GM21528 (cell line): ENCODE measurements at regions not wholly inside any gene's neighbourhood (a gene's known extent, or its start where the extent isn't known, plus 50 kb on each side); places are given as distances from the start of the nearest gene placed in this dataset.
"Not testable (repeated sequence)": the region's sequence is repeated elsewhere in the genome, so short reads cannot be mapped to it uniquely, and the experiment has no call there.

ENCODE experiments used
- ATAC-seq: cut with Tn5 transposase; IDR thresholded peaks from one replicate; pipeline ENCODE4 v1.9.1; 2021; ENCODE audit warnings: mild to moderate bottlenecking, moderate library complexity; ENCODE audit not compliant: unreplicated experiment, low FRiP score

DNA sequence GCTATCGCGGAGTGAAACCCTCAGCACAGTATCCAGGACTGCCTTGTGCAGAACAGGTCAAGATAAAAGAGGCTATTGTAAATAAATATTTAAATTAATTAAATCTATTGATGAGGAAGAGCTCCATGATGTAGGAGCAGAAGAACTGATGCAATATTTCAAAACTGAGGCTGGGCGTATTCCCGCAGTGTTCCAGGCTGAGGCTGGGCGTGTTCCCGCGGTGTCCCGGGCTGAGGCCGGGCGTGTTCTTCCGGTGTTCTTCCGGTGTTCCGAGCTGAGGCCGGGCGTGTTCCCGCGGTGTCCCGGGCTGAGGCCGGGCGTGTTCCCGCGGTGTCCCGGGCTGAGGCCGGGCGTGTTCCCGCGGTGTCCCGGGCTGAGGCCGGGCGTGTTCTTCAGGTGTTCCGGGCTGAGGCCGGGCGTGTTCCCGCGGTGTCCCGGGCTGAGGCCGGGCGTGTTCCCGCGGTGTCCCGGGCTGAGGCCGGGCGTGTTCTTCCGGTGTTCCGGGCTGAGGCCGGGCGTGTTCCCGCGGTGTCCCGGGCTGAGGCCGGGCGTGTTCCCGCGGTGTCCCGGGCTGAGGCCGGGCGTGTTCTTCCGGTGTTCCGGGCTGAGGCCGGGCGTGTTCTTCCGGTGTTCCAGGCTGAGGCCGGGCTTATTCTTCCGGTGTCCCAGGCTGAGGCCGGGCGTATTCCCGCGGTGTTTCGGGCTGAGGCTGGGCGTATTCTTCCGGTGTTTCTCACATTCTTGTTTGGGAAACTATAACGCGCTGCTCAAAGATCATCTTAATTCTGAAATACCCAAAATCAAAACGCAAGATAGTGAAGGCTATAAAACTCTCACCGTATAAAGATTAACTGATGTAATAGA lies 130.1 kb upstream of the FRG1 start:
- not testable (repeated sequence) for ATAC-seq

DNA sequence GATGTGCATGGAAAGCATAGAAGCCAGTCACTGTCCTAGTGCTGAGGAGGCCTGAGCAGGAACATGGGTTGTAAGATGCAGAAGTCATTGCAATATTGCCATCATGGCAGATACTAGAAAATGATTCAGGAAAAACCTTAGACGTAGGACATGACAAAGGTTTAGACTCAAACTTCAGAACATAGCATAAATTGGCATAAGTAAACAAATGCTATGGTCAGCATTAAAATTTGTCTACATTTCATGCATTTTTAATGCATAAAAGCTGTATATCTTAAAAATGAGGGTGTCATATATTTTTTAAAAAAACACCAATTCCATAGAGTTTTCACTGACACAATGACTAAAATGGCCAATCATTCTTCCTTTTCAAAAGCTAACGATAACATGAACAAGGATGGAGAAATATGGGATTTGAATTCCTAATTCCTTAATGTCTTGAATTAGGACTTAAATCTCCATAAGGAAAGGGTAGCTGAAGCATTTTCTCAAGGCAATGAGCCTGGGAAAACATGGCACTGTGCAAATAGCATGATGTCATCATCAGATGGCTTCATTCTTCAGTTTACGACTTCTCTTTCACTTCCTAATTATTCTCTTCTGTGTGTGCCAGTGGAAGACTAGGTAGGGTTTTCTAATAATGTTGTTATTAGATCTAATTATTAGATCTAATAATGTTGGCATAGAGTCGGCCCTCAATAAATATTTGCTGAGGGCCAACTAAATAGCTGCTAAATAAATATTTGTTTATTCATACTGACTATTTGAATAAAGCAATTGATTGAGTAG lies 125.1 kb upstream of the FRG1 start:
- ATAC-seq: no peak

DNA sequence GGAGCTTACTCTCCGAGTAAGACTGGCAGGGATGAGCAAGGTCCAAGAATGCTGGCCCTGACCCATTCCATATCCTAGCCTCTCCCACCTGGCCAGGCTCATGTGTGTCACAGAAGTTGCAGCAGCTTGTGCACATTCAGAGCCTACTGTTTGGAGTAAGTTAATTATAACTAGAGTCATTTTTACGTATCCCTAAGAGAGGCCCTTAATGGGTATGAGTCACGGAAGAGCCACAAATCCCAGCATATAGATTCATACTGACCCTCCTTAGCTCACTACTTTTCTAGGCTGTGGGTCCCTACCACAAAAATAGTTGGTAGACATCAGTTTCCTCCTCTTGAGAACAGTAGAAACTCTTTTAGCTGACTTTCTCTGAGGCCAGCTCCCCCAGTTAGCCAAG lies 118.3 kb upstream of the FRG1 start:
- no peak for ATAC-seq

DNA sequence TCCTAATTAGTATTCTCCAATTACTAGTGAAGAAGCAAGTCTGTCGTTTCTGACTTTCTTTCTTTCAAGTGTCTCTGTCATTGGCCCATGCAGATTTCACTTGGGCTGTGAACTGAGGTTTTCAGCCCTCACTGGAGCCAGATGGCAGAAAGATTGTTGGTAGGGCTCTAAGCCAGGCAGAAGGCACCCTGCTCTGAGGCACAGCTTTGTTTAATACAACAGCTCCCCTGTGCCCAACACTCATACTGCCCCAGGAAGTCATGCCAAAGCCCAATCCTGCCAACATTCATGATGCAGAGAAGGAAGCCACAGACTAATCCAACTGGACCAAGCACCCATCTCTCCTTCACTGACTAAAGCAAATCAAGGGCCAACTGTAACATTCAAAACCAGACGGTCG lies 117.1 kb upstream of the FRG1 start:
- ATAC-seq: no peak

DNA sequence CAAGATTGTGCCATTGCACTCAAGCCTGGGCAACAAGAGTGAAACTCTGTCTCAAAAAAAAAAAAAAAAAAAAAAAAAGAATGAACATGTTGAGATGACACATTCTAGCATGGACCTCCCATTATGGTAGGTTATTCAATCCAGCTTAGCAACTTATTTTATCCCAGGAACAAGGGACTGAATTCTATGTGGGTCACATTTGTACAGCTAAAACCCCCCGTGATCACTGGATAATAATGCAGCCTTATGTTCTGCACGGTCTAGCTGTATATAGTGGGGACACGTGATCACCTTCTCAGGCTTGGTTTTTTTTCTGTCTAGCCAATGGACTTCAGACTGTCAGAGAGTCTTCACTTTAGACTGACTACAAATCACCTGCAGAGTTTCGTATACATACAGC lies 115.2 kb upstream of the FRG1 start:
- no peak for ATAC-seq

DNA sequence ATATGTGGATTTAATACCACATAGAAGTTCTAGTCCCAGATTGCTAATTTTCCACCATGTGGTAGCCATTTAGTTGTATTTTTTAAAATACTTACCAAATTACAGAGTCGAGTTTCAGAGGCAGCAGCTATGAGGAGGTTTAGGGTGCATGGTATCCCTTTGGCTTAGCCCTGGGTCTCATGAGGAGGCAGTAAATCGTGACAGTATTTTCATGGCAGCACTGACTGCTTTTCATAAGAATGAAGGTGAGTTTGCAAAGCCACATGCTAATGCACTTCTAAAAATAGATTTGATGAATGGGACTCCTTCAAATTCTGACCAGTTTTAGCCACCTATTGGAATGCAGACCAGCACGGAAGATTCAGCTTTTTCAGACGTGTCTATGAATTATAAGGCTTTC lies 114.0 kb upstream of the FRG1 start:
- ATAC-seq: no peak

DNA sequence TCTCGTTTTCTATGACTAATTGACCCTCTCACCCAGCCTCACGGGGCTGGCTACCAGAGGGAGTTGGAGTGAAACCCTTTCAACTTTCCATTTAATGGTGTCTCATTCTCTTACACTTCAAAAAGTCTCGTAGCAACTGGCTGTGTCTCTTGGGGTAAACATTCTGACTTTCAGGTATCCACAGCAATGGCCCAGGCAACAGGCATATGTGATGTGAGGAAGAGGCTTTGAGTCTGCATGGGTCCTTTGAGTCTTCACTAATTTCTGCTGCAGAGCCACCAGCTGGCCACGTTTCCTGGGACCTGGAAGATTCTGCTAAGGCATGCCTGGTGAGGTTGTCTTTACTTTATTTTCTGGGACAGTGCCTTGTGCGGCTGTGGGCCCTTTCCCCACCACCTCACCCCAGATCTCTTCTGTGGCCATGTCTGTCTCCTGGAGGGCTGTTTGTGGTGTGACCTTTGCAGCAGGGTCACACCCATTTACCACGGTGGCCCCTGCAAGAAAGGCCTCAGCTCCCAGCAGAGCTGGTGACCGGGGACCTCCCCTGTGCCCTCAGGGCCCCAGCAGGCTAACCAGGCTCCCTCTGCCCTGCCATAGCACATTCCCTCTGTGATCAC lies 112.5 kb upstream of the FRG1 start:
- ATAC-seq: no peak

DNA sequence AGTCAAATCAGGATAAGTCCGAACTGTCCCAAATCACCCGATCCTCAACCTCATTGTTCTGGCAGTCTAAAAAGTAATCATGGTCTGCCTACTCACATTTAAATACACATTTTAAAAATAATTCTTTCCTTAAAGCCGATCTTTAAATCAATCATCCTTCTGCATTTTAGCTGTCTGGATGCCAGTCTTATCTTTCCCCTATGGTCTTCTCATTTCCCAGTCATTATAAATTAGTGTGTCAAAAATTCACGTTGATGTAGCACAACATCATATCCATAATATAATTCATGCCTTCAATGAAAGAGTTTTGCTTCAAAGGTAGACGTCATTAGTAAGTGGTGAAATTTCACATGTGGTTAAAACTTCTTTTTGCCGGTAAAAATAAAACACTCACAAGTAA lies 108.1 kb upstream of the FRG1 start:
- ATAC-seq: no peak

DNA sequence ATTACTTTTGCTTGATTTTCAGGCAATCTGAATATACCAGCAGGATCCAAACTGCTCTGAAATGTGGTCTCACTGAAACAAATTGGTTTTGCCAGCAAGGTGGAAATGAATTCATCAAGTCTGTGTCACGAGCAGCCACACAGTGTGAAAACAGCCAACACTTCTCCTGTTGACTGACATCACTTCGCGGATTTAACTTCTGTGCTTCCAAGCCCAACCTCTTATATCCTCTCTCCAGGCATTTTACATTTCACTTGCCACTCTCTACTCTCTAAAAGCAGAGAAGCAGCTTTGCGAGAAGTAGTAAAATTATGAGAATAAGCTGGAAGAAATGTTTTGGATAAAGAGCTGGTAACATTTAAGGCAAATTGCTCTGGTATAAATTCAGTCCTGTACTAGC lies 106.1 kb upstream of the FRG1 start:
- ATAC-seq: no peak

DNA sequence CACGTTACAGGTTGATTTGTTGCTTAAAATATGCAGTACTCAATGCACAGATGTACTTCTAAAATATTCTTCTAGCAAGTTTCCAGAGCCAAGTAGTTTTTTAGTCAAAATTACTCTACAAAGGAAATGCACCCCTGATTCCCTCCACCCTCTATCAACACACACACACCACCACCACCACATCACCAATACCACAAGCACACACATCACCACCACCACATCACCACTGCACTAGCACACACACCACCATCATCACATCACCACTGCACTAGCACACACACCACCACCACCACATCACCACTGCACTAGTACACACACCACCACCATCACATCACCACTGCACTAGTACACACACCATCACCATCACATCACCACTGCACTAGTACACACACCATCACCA lies 105.2 kb upstream of the FRG1 start:
- ATAC-seq: no peak

DNA sequence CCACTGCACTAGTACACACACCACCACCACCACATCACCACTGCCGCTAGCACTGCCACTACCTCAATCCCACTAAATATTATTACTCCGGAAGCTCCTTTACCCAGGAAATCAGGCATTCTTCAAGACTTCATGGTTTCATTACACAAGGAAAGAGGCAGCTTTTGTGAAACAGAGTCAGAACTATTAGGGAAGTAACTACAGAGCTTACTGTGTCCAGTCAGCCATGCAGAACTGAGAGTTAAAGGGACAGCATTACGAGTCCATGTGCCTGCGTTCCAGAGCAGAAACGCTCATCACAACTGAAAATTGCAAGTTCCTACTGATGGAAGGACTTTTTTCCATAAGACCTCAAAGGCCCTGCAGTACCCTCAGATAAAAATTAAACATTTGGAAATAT lies 103.2 kb upstream of the FRG1 start:
- ATAC-seq: no peak

DNA sequence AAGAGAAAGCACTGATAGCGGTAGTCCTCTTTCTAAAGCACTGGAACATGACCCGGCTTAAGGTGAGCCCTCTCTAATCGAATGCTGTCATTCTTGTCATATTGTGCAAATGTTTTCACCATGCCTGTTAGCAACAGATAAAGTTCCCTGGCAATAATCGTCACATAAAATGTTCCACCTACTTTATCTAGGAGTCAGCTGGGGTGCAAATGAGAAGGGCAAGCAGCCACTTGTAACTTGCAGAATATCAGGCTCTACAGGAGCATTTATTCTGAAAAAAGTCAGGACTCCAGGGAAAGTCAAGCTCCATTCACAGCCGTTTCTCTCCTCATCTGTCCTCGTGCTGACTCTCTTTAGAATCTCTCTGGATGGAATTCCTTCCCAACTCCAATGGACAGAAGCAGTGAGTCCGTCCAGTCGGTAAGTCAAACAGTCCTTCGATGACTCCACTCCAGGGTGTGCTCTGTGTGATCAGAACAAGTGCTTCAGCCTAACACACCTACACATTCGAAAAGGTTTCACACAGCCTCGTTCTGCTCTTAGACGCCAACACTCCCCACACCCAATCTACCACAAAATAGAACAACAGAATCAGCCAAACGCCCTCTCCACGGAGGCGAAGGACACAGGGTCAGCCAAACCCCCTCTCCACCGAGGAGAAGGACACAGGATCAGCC lies 101.7 kb upstream of the FRG1 start:
- ATAC-seq: no peak

DNA sequence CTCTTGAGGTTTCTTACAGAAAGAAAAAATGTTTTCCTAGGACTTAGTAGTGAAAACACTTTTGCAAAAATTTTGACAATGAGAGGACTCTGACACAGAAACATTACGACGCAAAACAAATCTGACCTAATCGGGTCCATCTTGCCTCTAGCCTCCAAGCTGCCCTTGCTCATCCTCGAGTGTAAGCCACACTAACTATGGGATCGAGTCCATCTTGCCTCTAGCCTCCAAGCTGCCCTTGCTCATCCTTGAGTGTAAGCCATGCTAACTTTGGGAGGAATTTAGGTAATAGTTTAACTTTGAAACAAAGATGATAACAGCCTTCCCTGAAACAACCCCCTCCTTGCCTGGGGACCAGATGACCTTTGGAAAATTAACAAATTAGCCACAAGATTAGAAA lies 100.3 kb upstream of the FRG1 start:
- no peak for ATAC-seq

DNA sequence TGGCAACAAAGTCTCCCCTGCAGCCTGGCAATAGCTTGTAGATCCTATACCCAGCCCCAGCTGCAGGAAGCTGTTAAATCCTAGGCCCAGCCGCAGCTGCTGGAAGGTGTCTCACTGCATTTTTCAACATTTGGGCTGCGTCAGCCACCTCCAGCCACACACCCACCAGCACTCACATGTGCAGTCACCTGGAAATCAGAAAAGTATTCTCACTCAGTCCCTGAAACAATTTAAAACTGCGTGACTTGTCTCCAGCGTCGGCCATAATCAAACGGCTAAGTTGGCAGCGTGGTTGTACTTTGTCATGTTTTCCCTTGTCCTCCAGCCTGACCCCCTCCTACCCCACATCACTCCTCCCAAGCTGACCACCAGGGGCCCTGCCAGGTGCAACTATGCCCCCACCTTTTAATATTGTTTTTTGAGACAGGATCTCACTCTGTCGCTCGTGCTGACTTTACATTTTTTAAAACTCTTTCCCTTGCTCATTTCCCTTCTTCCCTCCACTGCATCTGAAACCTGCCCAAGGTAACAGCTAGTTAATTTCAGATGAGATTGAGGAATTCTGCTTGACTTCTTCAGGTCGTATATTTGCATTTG lies 97.2 kb upstream of the FRG1 start:
- no peak for ATAC-seq

DNA sequence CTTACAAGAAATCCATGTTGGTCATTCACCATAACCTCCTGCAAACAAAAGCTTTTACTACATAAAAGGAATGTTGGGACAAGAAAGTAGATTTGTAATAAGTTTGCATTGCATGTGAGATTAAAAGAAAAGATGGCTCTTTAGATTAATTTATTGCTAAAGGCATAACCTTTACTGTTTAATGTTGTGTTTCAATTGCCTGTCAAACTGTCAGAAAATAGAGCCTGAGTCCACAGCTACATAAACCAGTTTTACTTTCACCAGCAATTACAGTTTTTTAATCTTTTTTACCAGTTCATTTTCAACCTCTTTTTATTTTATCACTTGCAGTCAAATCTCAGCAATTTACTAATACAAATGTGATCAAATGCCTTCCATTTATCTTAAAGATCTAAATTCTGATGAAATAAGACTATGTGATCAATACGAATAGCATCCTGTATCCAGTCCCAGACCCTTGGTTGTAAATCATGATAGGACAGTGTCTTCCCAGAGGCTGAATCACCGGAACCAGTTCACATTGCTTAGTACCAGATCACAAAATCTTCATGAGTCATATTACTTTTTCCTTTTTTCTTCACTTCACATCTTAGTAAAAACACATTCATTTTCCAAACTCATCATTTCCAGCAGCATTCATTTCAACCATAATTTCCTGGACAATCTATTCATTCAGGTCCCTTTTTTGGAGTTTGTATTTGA lies 95.4 kb upstream of the FRG1 start:
- no peak for ATAC-seq

DNA sequence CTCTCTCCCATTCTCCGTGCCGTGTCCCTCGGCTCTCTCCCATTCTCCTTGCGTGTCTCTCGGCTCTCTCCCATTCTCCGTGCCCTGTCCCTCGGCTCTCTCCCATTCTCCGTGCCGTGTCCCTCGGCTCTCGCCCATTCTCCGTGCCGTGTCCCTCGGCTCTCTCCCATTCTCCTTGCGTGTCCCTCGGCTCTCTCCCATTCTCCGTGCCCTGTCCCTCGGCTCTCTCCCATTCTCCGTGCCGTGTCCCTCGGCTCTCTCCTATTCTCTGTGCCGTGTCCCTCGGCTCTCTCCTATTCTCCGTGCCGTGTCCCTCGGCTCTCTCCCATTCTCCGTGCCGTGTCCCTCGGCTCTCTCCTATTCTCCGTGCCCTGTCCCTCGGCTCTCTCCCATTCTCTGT lies 94.6 kb upstream of the FRG1 start:
- not testable (repeated sequence) for ATAC-seq

DNA sequence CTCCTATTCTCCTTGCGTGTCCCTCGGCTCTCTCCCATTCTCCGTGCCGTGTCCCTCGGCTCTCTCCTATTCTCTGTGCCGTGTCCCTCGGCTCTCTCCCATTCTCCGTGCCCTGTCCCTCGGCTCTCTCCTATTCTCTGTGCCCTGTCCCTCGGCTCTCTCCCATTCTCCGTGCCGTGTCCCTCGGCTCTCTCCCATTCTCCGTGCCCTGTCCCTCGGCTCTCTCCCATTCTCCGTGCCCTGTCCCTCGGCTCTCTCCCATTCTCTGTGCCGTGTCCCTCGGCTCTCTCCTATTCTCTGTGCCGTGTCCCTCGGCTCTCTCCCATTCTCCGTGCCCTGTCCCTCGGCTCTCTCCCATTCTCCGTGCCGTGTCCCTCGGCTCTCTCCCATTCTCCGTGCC lies 94.1 kb upstream of the FRG1 start:
- ATAC-seq: not testable (repeated sequence)

DNA sequence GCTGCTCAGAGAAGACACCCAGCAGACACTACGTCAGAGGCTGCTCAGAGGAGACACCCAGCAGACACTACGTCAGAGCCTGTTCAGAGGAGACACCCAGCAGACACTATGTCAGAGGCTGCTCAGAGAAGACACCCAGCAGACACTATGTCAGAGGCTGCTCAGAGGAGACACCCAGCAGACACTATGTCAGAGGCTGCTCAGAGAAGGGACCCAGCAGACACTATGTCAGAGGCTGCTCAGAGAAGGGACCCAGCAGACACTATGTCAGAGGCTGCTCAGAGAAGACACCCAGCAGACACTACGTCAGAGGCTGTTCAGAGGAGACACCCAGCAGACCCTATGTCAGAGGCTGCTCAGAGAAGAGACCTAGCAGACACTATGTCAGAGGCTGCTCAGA lies 92.0 kb upstream of the FRG1 start:
- ATAC-seq: not testable (repeated sequence)

DNA sequence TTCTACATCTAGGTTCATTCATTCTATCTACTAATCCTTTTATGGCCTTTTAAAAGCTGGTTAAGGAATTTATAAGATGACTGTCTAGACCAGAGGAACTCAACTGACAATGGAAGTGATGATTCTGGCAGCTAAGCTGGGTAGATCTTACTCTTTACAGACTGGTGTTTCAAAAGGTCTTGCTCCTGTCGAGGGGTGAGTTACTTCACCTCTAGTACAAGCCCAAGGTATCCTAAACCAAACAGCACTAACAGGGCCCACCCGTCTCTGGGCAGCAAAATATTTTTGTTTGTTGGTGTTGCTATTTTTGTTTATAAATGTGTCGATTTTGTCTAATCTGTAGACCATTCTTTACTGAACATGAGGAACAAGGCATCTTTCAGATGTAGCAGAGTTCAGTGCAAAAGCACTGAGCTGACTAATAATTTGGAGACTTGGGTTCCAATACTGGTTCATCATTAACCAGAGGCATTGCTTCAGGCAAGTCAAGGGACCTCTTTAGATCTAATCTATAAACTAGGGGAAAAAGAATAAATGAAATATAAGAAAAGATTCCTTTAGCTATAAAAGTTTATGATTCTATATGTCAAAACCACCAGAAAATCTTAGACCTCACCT lies 90.3 kb upstream of the FRG1 start:
- peak; percentile 60 for ATAC-seq

DNA sequence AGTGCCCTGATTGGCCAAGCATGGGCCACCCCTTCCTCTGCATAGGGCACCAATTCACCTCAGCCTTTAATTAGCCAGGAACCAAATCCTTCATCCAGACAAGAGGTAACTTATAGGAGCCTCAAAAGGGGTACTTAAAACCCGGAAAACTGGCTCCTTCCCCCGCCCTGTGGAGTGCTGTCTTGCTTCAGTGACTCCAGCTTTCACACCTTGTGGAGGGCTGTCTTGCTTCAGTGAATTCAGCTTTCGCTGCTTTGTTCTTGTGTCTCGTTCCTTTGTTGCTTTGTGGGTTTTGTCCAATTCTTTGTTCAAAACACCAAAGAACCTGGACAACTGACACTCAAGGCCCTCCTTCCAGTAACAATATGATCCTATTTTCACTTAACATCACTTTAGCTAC lies 82.2 kb upstream of the FRG1 start:
- ATAC-seq: no peak
